HCEC 1CT (cell line): ENCODE measurements at regions not wholly inside any gene's neighbourhood (a gene's known extent, or its start where the extent isn't known, plus 50 kb on each side); places are given as distances from the start of the nearest gene placed in this dataset.

Experiments used
- DNase-seq: peaks from one replicate; pipeline ENCODE4 v3.0.0-alpha.2; 2017

- DNase-seq, result no peak
Measured at GRCh38 chr4:166655705-166656104, 578.6 kb downstream of the SPOCK3 start.

DNA sequence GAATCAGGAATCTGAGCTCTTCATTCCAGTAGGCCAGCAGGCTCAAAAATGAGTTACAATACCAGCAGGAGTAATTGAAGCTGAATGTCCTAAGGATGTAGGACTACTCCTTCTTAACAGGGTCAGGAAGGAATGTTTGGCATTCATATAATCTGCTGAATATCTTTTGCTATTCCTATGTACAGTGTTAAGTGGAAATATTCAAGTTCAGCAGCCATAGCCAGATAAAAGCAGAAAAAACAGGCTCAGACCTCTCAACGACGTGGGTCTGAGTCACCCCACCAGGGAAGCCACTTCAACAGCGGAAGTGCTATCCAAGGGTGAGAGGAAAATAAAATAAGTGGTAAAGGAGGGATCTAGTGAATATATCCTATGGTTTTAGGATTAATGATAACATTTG is 577.0 kb downstream of the SPOCK3 start:
- peak; percentile 15 for DNase-seq

- no peak for DNase-seq
Measured at GRCh38 chr4:166658585-166658984, 575.7 kb downstream of the SPOCK3 start.

- DNase-seq, result no peak
Measured at GRCh38 chr4:166662266-166662843, 571.9 kb downstream of the SPOCK3 start.

GRCh38 chr4:166670341-166670740 is 564.0 kb downstream of the SPOCK3 start:
- no peak for DNase-seq

GRCh38 chr4:166673911-166674310 is 560.4 kb downstream of the SPOCK3 start:
- DNase-seq, result no peak

DNA sequence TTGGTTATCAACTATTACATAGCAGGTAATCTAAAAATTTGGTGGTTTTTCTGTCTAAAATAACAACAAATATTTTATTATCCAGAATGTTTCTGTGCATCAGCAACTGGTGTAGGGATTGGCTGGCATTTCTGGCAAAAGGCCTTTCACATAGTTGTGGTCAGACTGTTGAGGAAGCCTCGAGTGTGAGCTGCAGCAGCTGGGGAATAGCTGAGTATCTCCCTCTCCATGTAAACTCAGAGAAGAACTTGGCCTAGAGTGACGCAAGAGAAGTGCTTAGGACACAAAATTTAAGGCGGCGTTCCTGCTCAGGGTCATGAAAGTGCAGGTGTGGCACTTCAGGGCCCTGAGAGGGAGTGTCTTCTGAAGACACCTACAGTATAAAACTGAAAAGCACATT is 558.9 kb downstream of the SPOCK3 start:
- peak; percentile 76 for DNase-seq

DNA sequence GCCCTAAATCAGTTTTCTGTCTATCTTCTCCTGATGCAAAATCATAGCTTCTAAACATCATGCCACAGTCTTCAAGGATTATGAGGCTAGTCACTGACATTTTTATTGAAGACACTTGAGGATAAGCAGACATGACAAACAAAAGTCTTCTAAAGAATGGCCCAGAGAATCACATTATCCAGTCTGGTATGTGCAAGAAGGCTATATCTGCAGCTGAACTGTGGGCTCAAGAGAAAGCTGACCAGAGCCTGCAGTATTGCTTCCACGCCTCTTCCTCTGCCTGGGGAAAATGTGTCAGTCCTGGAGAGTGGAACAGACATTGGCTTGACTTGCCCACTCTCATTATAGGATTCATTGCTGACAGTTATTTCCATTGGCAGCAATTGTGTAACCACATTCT is 553.5 kb downstream of the SPOCK3 start:
- no peak for DNase-seq

DNA sequence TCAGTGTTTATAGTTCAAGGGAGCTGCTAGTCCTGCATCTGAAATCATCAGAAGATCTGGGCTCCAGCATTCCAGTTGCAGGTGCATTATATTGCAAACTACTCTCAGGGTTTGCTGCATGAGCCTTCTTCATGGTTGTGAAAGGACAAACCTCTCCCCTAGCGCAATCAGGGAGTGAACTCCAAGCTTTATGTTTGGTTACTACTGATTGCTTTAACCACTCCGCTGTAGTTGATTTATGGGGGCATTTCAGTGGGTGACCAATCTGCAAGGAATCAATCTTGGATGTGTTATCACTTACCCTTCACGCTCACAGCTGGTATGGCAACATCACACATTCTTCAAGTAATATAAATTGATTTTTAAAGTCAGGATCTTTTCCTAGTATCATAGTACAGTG is 552.1 kb downstream of the SPOCK3 start:
- DNase-seq, result no peak
